Gastrocnemius medialis (tissue), 4 donors: ENCODE measurements at regions not wholly inside any gene's neighbourhood (a gene's known extent, or its start where the extent isn't known, plus 50 kb on each side); places are given as distances from the start of the nearest gene placed in this dataset.

Source experiments
- ATAC-seq, 2 donors: fragments of 150-250 bp; one replicate each; pipeline ENCODE4 v1.9.1; 2016
- DNase-seq, 2 donors: peaks; one replicate each; pipeline ENCODE4 v3.0.0-alpha.2; 2019
- H3K27ac ChIP-seq, 4 donors: fragments of 200-600 bp; sonication (generic); 1 replicate in 1 of 4; 2 replicates in 3 of 4; pipeline ENCODE4 v1.5.1; 2016 to 2018; ENCODE audit warnings: mild to moderate bottlenecking in 2 of 4, moderate library complexity in 1 of 4
- H3K27me3 ChIP-seq, 3 donors: fragments of 200-600 bp; sonication (generic) in 2 of 3; 1 replicate in 1 of 3; 2 replicates in 2 of 3; pipeline versions ENCODE4 v1.5.1 to v1.6.0; 2016 to 2019; ENCODE audit warnings: mild to moderate bottlenecking in 1 of 3, moderate library complexity in 1 of 3
- H3K36me3 ChIP-seq, 2 donors: fragments of 200-600 bp; sonication (generic) in 1 of 2; one replicate each; pipeline ENCODE4 v1.5.1; 2017 to 2018
- H3K4me1 ChIP-seq, 2 donors: fragments of 200-600 bp; sonication (generic) in 1 of 2; one replicate each; pipeline ENCODE4 v1.5.1; 2016 to 2017; ENCODE audit warnings: mild to moderate bottlenecking in 2 of 2
- H3K4me3 ChIP-seq, 4 donors: fragments of 200-600 bp; sonication (generic) in 3 of 4; 1 replicate in 1 of 4; 2 replicates in 3 of 4; pipeline ENCODE4 v1.5.1; 2016 to 2019; ENCODE audit warnings: mild to moderate bottlenecking in 2 of 4
- H3K9me3 ChIP-seq, 3 donors: fragments of 200-600 bp; sonication (generic) in 2 of 3; 1 replicate in 1 of 3; 2 replicates in 2 of 3; pipeline ENCODE4 v1.5.1; 2016 to 2019
- POLR2A ChIP-seq, 2 donors: fragments of 450-650 bp; IDR thresholded peaks; one replicate each; pipeline ENCODE4 v1.6.1; 2017; ENCODE audit warnings: antibody characterized with exemption in 2 of 2, mild to moderate bottlenecking in 2 of 2, moderate library complexity in 2 of 2
- in situ Hi-C, 4 donors: fragments of 200-750 bp; cut with MboI; loops; one replicate each; pipeline versions ENCODE4 v1.15.0 to v1.8.0; 2017; ENCODE audit warnings: low sequenced_read_pairs in 4 of 4
- intact Hi-C: fragments of 100-400 bp; cut with DNase I; formaldehyde crosslinking; loops from one replicate; pipeline ENCODE4 v1.15.1; 2023; ENCODE audit warnings: low total_unique reads
- TF ChIP-seq, protein P1 (sequence below), 5 experiments: fragments of 450-650 bp in 3 of 5; fragments of 200-600 bp in 2 of 5; sonication (generic) in 2 of 5; IDR thresholded peaks in 4 of 5; conservative IDR thresholded peaks in 1 of 5; 1 replicate in 4 of 5; 2 replicates in 1 of 5; pipeline ENCODE4 v1.5.1; 2016 to 2019; ENCODE audit warnings: antibody characterized with exemption in 5 of 5, mild to moderate bottlenecking in 3 of 5, moderate library complexity in 3 of 5

DNA sequence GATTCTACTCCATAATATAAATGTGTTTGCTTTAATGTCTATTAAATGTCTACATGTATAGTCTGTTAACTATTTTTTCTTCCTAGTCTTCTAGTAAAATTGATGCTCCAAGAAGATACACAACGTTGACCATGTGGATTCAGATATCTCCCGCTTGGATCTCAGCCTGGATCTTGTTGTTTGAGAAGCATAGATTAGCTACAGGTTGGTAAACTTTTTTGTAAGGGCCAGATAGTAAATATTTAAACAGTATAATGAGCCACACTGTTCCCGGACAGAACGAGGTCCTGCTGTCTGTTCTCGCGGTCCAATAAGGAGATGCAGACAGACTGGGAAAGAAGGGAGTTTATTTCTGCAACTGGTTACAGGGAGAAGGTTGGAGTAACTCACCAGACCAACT is 86.2 kb upstream of the IL12B start:
- H3K9me3 ChIP-seq: no peaks in the 10 kb centered on the region
- TF ChIP-seq, protein P1, sequence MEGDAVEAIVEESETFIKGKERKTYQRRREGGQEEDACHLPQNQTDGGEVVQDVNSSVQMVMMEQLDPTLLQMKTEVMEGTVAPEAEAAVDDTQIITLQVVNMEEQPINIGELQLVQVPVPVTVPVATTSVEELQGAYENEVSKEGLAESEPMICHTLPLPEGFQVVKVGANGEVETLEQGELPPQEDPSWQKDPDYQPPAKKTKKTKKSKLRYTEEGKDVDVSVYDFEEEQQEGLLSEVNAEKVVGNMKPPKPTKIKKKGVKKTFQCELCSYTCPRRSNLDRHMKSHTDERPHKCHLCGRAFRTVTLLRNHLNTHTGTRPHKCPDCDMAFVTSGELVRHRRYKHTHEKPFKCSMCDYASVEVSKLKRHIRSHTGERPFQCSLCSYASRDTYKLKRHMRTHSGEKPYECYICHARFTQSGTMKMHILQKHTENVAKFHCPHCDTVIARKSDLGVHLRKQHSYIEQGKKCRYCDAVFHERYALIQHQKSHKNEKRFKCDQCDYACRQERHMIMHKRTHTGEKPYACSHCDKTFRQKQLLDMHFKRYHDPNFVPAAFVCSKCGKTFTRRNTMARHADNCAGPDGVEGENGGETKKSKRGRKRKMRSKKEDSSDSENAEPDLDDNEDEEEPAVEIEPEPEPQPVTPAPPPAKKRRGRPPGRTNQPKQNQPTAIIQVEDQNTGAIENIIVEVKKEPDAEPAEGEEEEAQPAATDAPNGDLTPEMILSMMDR (IDR thresholded peaks at IDR 0.05 in 4 of 5, conservative IDR thresholded peaks at IDR 0.05 in 1 of 5): no peak
- TF ChIP-seq POLR2A (IDR thresholded peaks at IDR 0.05): no peak
- DNase-seq (no peak), ATAC-seq (no peak)
- no peak overlapping the region for H3K4me3 ChIP-seq
- in situ Hi-C loops: no loop called here
- intact Hi-C loops: no loop called here
- no peaks in the 10 kb centered on the region for H3K4me1 ChIP-seq
- H3K27ac ChIP-seq: no peak overlapping the region
- no peaks in the 10 kb centered on the region for H3K27me3 ChIP-seq
- H3K36me3 ChIP-seq: no peaks in the 10 kb centered on the region

DNA sequence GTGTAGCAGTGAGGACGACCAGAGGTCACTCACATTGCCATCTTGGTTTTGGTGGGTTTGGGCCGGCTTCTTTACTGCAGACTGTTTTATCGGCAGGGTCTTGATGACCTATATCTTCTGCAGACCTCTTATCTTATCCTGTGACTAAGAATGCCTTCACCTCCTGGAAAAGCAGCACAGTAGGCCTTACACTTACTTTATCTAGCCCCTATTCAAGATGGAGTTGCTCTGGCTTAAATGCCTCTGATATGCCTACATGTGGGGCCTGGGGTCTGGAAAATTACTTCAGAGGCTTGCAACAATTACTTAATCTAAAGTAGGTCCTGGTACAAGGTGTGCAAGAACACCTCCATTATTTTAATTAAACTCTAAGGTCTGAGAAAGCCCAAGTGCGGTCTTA is 86.9 kb upstream of the IL12B start:
- Histone ChIP-seq H3K4me1 (no peaks in the 10 kb centered on the region), H3K27me3 (no peaks in the 10 kb centered on the region), H3K4me3 (no peak overlapping the region), H3K36me3 (no peaks in the 10 kb centered on the region), H3K9me3 (no peaks in the 10 kb centered on the region), H3K27ac (no peak overlapping the region)
- intact Hi-C loops: no loop called here
- DNase-seq (no peak), ATAC-seq (no peak)
- in situ Hi-C loops: no loop called here
- no peak for TF ChIP-seq POLR2A (IDR thresholded peaks at IDR 0.05)
- TF ChIP-seq, protein P1 (IDR thresholded peaks at IDR 0.05 in 4 of 5, conservative IDR thresholded peaks at IDR 0.05 in 1 of 5): no peak

DNA sequence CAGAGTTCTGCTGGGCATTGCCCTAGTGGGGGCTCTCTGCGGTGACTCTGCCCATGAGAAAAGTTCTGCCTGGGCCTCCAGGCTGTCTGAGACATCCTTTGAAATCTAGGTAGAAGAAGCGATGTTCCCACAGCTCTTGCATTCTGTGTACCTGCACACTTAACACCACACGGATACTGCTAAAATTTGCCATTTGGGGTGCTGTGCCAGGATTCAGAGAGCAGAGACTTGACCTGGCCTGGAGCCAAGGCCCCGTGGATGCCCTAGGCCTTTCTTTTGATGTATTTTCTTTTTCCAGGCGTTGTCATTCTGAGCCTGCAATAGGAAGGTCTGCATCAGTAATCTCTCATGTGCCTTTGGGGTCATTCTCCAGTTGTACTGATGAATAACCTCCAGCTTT is 89.3 kb upstream of the IL12B start:
- TF ChIP-seq, protein P1 (IDR thresholded peaks at IDR 0.05 in 4 of 5, conservative IDR thresholded peaks at IDR 0.05 in 1 of 5): no peak
- TF ChIP-seq POLR2A (IDR thresholded peaks at IDR 0.05): no peak
- no peak for DNase-seq

DNA sequence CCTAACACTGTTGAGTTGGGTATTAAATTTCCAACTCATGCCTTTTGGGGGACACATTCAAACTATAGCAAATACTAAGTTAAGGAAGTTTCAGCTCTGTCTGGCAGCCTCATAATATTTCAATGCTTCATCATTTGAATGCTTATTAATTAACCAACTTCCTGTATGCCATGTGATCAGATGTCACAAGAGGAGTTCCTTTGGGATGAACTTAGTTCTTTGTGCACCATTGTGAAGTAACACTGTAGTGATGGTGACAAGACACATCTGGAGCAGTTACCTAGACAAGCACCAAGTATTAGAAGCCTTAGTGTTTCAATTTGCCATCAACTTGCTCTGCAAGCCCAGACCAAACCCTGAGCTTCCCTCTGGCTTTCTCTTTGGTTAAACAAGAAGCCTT is 90.7 kb upstream of the IL12B start:
- TF ChIP-seq, protein P1 (IDR thresholded peaks at IDR 0.05 in 4 of 5, conservative IDR thresholded peaks at IDR 0.05 in 1 of 5): no peak
- TF ChIP-seq POLR2A (IDR thresholded peaks at IDR 0.05): no peak
- Histone ChIP-seq H3K27ac (no peak overlapping the region), H3K4me3 (no peak overlapping the region), H3K4me1 (no peaks in the 10 kb centered on the region), H3K36me3 (no peaks in the 10 kb centered on the region), H3K27me3 (no peaks in the 10 kb centered on the region), H3K9me3 (no peaks in the 10 kb centered on the region)
- in situ Hi-C loops (no loop called here), intact Hi-C loops (no loop called here)
- ATAC-seq: no peak
- DNase-seq: no peak

More for the DNA sequence above, 89.3 kb upstream of the IL12B start:
- Histone ChIP-seq H3K4me3 (no peak overlapping the region), H3K27ac (no peak overlapping the region), H3K9me3 (no peaks in the 10 kb centered on the region), H3K4me1 (no peaks in the 10 kb centered on the region), H3K27me3 (no peaks in the 10 kb centered on the region), H3K36me3 (no peaks in the 10 kb centered on the region)
- in situ Hi-C loops (no loop called here), intact Hi-C loops (no loop called here)
- ATAC-seq: no peak

DNA sequence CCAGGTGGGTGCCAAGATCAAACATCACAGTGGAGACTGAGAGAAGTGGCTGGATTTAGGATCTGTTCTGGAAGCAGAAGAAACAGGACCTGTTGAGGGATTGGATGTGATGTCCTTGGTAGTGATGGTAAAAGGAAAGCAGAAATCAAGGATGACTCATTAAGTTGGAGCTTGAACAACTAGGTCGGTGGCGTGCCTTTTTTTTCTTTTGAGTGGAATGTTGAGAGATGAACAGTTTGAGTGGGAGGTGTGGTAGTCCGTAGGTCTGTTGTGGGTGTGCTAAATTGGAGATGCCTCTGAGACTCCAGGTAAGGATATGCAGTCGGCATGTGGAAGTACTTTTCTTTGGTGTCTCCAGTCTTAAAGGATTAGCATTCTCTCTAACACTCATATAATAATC is 92.1 kb upstream of the IL12B start:
- no peak for TF ChIP-seq POLR2A (IDR thresholded peaks at IDR 0.05)
- TF ChIP-seq, protein P1 (IDR thresholded peaks at IDR 0.05 in 4 of 5, conservative IDR thresholded peaks at IDR 0.05 in 1 of 5): no peak
- Histone ChIP-seq H3K4me3 (no peak overlapping the region), H3K27me3 (no peaks in the 10 kb centered on the region), H3K4me1 (no peaks in the 10 kb centered on the region), H3K27ac (no peak overlapping the region), H3K36me3 (no peaks in the 10 kb centered on the region), H3K9me3 (no peaks in the 10 kb centered on the region)
- DNase-seq: no peak
- in situ Hi-C loops: no loop called here
- ATAC-seq: no peak
- intact Hi-C loops: no loop called here
